Activated T-cell treated with anti-CD3 and anti-CD28 coated beads, Interleukin-2, amount 50 U/mL, for 72 hours (primary cell): ENCODE measurements at regions not wholly inside any gene's neighbourhood (a gene's known extent, or its start where the extent isn't known, plus 50 kb on each side); places are given as distances from the start of the nearest gene placed in this dataset.

Source experiments
- ATAC-seq, 2 donors: fragments of 150-1000 bp; cut with Tn5 transposase; replicated peaks in 1 of 2; 2 replicates each; pipeline ENCODE4 v1.10.0; 2021; ENCODE audit warnings: moderate library complexity in 2 of 2, mild to moderate bottlenecking in 1 of 2
- DNase-seq, 2 donors: peaks; one replicate each; pipeline ENCODE4 v3.0.0; 2021 to 2022; ENCODE audit warnings: mixed read lengths in 1 of 2
- H3K27ac Mint-ChIP-seq: one replicate; pipeline ENCODE4 v1.8.0; 2022; ENCODE audit warnings: mild to moderate bottlenecking, moderate library complexity, mixed read lengths
- H3K27me3 Mint-ChIP-seq: one replicate; pipeline ENCODE4 v1.8.0; 2022; ENCODE audit warnings: low read depth, mixed read lengths
- H3K36me3 Mint-ChIP-seq, 2 donors: one replicate each; pipeline ENCODE4 v1.8.0; 2022; ENCODE audit warnings: mixed read lengths in 2 of 2, mild to moderate bottlenecking in 1 of 2; ENCODE audit not compliant: insufficient read depth in 2 of 2
- H3K4me1 Mint-ChIP-seq: one replicate; pipeline ENCODE4 v1.8.0; 2022; ENCODE audit warnings: low read depth, mixed read lengths
- H3K4me3 Mint-ChIP-seq, 2 donors: one replicate each; pipeline ENCODE4 v1.8.0; 2022; ENCODE audit warnings: mild to moderate bottlenecking in 2 of 2, mixed read lengths in 2 of 2, moderate library complexity in 2 of 2
- H3K9me3 Mint-ChIP-seq, 2 donors: one replicate each; pipeline ENCODE4 v1.8.0; 2022; ENCODE audit warnings: mixed read lengths in 2 of 2

GRCh38 chr6:40098774-40099173, 164.5 kb upstream of the MOCS1 start:
- Mint-ChIP-seq H3K27me3 (peaks cover 8% of the 10 kb centered on the region), H3K27ac (no peak overlapping the region), H3K9me3 (peaks cover 0 to 3% of the 10 kb centered on the region in 2 donors), H3K4me3 (no peak overlapping the region), H3K4me1 (no peaks in the 10 kb centered on the region), H3K36me3 (no peaks in the 10 kb centered on the region)
- DNase-seq, result no peak
- ATAC-seq, result no peak

GRCh38 chr6:40097590-40097989, 163.3 kb upstream of the MOCS1 start:
- peaks cover 0 to 3% of the 10 kb centered on the region in 2 donors for H3K9me3 Mint-ChIP-seq
- no peak overlapping the region for H3K27ac Mint-ChIP-seq
- H3K4me1 Mint-ChIP-seq, result no peaks in the 10 kb centered on the region
- no peak overlapping the region for H3K4me3 Mint-ChIP-seq
- no peak for ATAC-seq
- peaks cover 8% of the 10 kb centered on the region for H3K27me3 Mint-ChIP-seq
- no peak for DNase-seq
- no peaks in the 10 kb centered on the region for H3K36me3 Mint-ChIP-seq

- DNase-seq (no peak), ATAC-seq (no peak)
- Mint-ChIP-seq H3K4me3 (no peak overlapping the region), H3K27ac (no peak overlapping the region), H3K27me3 (peaks cover 18% of the 10 kb centered on the region), H3K36me3 (no peaks in the 10 kb centered on the region), H3K9me3 (no peaks in the 10 kb centered on the region), H3K4me1 (no peaks in the 10 kb centered on the region)
Observed at GRCh38 chr6:40083141-40083920, 149.1 kb upstream of the MOCS1 start.

GRCh38 chr6:40082278-40083043, 148.2 kb upstream of the MOCS1 start:
- Mint-ChIP-seq H3K27ac (no peak overlapping the region), H3K4me1 (no peaks in the 10 kb centered on the region), H3K9me3 (no peaks in the 10 kb centered on the region), H3K36me3 (no peaks in the 10 kb centered on the region), H3K4me3 (no peak overlapping the region), H3K27me3 (peaks cover 19% of the 10 kb centered on the region)
- ATAC-seq (no peak), DNase-seq (no peak)

GRCh38 chr6:40077736-40078135, 143.5 kb upstream of the MOCS1 start:
- no peak for ATAC-seq
- DNase-seq, result no peak
- Mint-ChIP-seq H3K27me3 (peaks cover 29% of the 10 kb centered on the region), H3K9me3 (peaks cover 0 to 1% of the 10 kb centered on the region in 2 donors), H3K4me1 (no peaks in the 10 kb centered on the region), H3K36me3 (peaks cover 0 to 2% of the 10 kb centered on the region in 2 donors), H3K27ac (no peak overlapping the region), H3K4me3 (no peak overlapping the region)

GRCh38 chr6:40077315-40077714, 143.1 kb upstream of the MOCS1 start:
- no peak for ATAC-seq
- Mint-ChIP-seq H3K9me3 (peaks cover 0 to 1% of the 10 kb centered on the region in 2 donors), H3K27ac (no peak overlapping the region), H3K4me3 (no peak overlapping the region), H3K36me3 (peaks cover 0 to 2% of the 10 kb centered on the region in 2 donors), H3K27me3 (peaks cover 29% of the 10 kb centered on the region), H3K4me1 (no peaks in the 10 kb centered on the region)
- DNase-seq, result no peak

GRCh38 chr6:40075056-40075590, 140.9 kb upstream of the MOCS1 start:
- peaks cover 0 to 1% of the 10 kb centered on the region in 2 donors for H3K9me3 Mint-ChIP-seq
- H3K36me3 Mint-ChIP-seq, result peaks cover 0 to 2% of the 10 kb centered on the region in 2 donors
- H3K4me1 Mint-ChIP-seq, result no peaks in the 10 kb centered on the region
- no peak overlapping the region for H3K27ac Mint-ChIP-seq
- H3K4me3 Mint-ChIP-seq, result no peak overlapping the region
- ATAC-seq (no peak), DNase-seq (no peak)
- peaks cover 39% of the 10 kb centered on the region for H3K27me3 Mint-ChIP-seq

- DNase-seq (no peak), ATAC-seq (no peak)
- Mint-ChIP-seq H3K4me3 (no peak overlapping the region), H3K27me3 (peaks cover 39% of the 10 kb centered on the region), H3K9me3 (peaks cover 0 to 1% of the 10 kb centered on the region in 2 donors), H3K4me1 (no peaks in the 10 kb centered on the region), H3K36me3 (peaks cover 0 to 2% of the 10 kb centered on the region in 2 donors), H3K27ac (no peak overlapping the region)
Observed at GRCh38 chr6:40074306-40075055, 140.2 kb upstream of the MOCS1 start.

- ATAC-seq, result no peak
- H3K27me3 Mint-ChIP-seq, result peaks cover 15% of the 10 kb centered on the region
- no peaks in the 10 kb centered on the region for H3K4me1 Mint-ChIP-seq
- H3K36me3 Mint-ChIP-seq, result no peaks in the 10 kb centered on the region
- DNase-seq, result no peak
- H3K27ac Mint-ChIP-seq, result no peak overlapping the region
- peaks cover 0 to 2% of the 10 kb centered on the region in 2 donors for H3K9me3 Mint-ChIP-seq
- H3K4me3 Mint-ChIP-seq, result no peak overlapping the region
Observed at GRCh38 chr6:40066372-40066771, 132.1 kb upstream of the MOCS1 start.

GRCh38 chr6:40056865-40057264, 122.6 kb upstream of the MOCS1 start:
- Mint-ChIP-seq H3K4me3 (no peak overlapping the region), H3K27me3 (peaks cover 15% of the 10 kb centered on the region), H3K36me3 (no peaks in the 10 kb centered on the region), H3K27ac (no peak overlapping the region), H3K9me3 (no peaks in the 10 kb centered on the region), H3K4me1 (no peaks in the 10 kb centered on the region)
- no peak for ATAC-seq
- DNase-seq, result no peak

- Mint-ChIP-seq H3K4me3 (no peak overlapping the region), H3K27me3 (peaks cover 23% of the 10 kb centered on the region)
Observed at GRCh38 chr6:40054602-40055001, 120.3 kb upstream of the MOCS1 start.

GRCh38 chr6:40054186-40054585, 119.9 kb upstream of the MOCS1 start:
- H3K27me3 Mint-ChIP-seq, result peaks cover 23% of the 10 kb centered on the region
- ATAC-seq (no peak), DNase-seq (no peak)
- no peaks in the 10 kb centered on the region for H3K4me1 Mint-ChIP-seq
- H3K27ac Mint-ChIP-seq, result no peak overlapping the region
- H3K36me3 Mint-ChIP-seq, result no peaks in the 10 kb centered on the region
- no peaks in the 10 kb centered on the region for H3K9me3 Mint-ChIP-seq
- no peak overlapping the region for H3K4me3 Mint-ChIP-seq

More at GRCh38 chr6:40054602-40055001, 120.3 kb upstream of the MOCS1 start:
- ATAC-seq, result no peak
- no peak overlapping the region for H3K27ac Mint-ChIP-seq
- H3K36me3 Mint-ChIP-seq, result no peaks in the 10 kb centered on the region
- no peak for DNase-seq
- H3K4me1 Mint-ChIP-seq, result no peaks in the 10 kb centered on the region
- H3K9me3 Mint-ChIP-seq, result no peaks in the 10 kb centered on the region

GRCh38 chr6:40049128-40049527, 114.9 kb upstream of the MOCS1 start:
- Mint-ChIP-seq H3K27me3 (peaks cover 8% of the 10 kb centered on the region), H3K36me3 (no peaks in the 10 kb centered on the region), H3K4me1 (no peaks in the 10 kb centered on the region), H3K9me3 (peaks cover 1 to 4% of the 10 kb centered on the region in 2 donors), H3K4me3 (no peak overlapping the region), H3K27ac (no peak overlapping the region)
- no peak for DNase-seq
- no peak for ATAC-seq
